Vagina (tissue), 2 donors: ENCODE measurements at regions not wholly inside any gene's neighbourhood (a gene's known extent, or its start where the extent isn't known, plus 50 kb on each side); places are given as distances from the start of the nearest gene placed in this dataset.

ENCODE experiments used
- POLR2A ChIP-seq, 2 donors: fragments of 450-650 bp; IDR thresholded peaks; one replicate each; pipeline ENCODE4 v1.6.1; 2017; ENCODE audit warnings: antibody characterized with exemption in 2 of 2, mild to moderate bottlenecking in 2 of 2, moderate library complexity in 2 of 2
- TF ChIP-seq, protein P1 (sequence below), 3 experiments: fragments of 450-650 bp in 2 of 3; fragments of 200-600 bp in 1 of 3; sonication (generic) in 1 of 3; IDR thresholded peaks; one replicate each; pipeline ENCODE4 v1.5.1; 2017 to 2019; ENCODE audit warnings: antibody characterized with exemption in 3 of 3, mild to moderate bottlenecking in 2 of 3, moderate library complexity in 2 of 3

GRCh38 chr9:118455788-118456187 is 751.6 kb downstream of the TLR4 start:
- TF ChIP-seq, protein P1, sequence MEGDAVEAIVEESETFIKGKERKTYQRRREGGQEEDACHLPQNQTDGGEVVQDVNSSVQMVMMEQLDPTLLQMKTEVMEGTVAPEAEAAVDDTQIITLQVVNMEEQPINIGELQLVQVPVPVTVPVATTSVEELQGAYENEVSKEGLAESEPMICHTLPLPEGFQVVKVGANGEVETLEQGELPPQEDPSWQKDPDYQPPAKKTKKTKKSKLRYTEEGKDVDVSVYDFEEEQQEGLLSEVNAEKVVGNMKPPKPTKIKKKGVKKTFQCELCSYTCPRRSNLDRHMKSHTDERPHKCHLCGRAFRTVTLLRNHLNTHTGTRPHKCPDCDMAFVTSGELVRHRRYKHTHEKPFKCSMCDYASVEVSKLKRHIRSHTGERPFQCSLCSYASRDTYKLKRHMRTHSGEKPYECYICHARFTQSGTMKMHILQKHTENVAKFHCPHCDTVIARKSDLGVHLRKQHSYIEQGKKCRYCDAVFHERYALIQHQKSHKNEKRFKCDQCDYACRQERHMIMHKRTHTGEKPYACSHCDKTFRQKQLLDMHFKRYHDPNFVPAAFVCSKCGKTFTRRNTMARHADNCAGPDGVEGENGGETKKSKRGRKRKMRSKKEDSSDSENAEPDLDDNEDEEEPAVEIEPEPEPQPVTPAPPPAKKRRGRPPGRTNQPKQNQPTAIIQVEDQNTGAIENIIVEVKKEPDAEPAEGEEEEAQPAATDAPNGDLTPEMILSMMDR (IDR thresholded peaks at IDR 0.05): no peak
- no peak for TF ChIP-seq POLR2A (IDR thresholded peaks at IDR 0.05)
